Natural killer cell (primary cell): ENCODE measurements at regions not wholly inside any gene's neighbourhood (a gene's known extent, or its start where the extent isn't known, plus 50 kb on each side); places are given as distances from the start of the nearest gene placed in this dataset.

Source experiments
- ATAC-seq, 3 donors: fragments of 150-1000 bp in 2 of 3; fragments of 200-7000 bp in 1 of 3; cut with Tn5 transposase; 1 replicate in 1 of 3; 2 replicates in 2 of 3; pipeline ENCODE4 v1.10.0; 2021; ENCODE audit warnings: mild to moderate bottlenecking in 2 of 3, moderate library complexity in 2 of 3
- DNase-seq, 2 donors: peaks; one replicate each; pipeline versions ENCODE4 v3.0.0 to v3.0.0-alpha.2; 2013 to 2021; ENCODE audit warnings: mixed read lengths in 1 of 2
- H3K27ac ChIP-seq: one replicate; pipeline ENCODE4 v1.5.1; 2013; ENCODE audit warnings: mild to moderate bottlenecking, low read length
- H3K27me3 ChIP-seq: one replicate; pipeline ENCODE4 v1.6.1; 2013; ENCODE audit warnings: low read length; ENCODE audit not compliant: control insufficient read depth, insufficient read depth
- H3K36me3 ChIP-seq: one replicate; pipeline ENCODE4 v1.6.1; 2013; ENCODE audit warnings: low read length; ENCODE audit not compliant: control insufficient read depth, insufficient read depth
- H3K4me1 ChIP-seq: one replicate; pipeline ENCODE4 v1.6.1; 2013; ENCODE audit warnings: low read length; ENCODE audit not compliant: control insufficient read depth, insufficient read depth
- H3K4me3 ChIP-seq: one replicate; pipeline ENCODE4 v1.5.1; 2013; ENCODE audit warnings: low read length
- H3K9me3 ChIP-seq: one replicate; pipeline ENCODE4 v1.6.1; 2013; ENCODE audit warnings: low read length; ENCODE audit not compliant: control insufficient read depth, insufficient read depth
- H3K27ac Mint-ChIP-seq, 2 donors: one replicate each; pipeline ENCODE4 v1.8.0; 2022; ENCODE audit warnings: mild to moderate bottlenecking in 2 of 2, mixed read lengths in 2 of 2, moderate library complexity in 1 of 2
- H3K27me3 Mint-ChIP-seq, 2 donors: one replicate each; pipeline ENCODE4 v1.8.0; 2022; ENCODE audit warnings: low read depth in 2 of 2, mixed read lengths in 2 of 2
- H3K36me3 Mint-ChIP-seq: one replicate; pipeline ENCODE4 v1.8.0; 2022; ENCODE audit warnings: mixed read lengths
- H3K4me1 Mint-ChIP-seq, 2 donors: one replicate each; pipeline ENCODE4 v1.8.0; 2022; ENCODE audit warnings: mixed read lengths in 2 of 2
- H3K4me3 Mint-ChIP-seq: one replicate; pipeline ENCODE4 v1.8.0; 2022; ENCODE audit warnings: mild to moderate bottlenecking, moderate library complexity, mixed read lengths
- H3K9me3 Mint-ChIP-seq, 2 donors: one replicate each; pipeline ENCODE4 v1.8.0; 2022; ENCODE audit warnings: mixed read lengths in 2 of 2
- CTCF ChIP-seq: fragments of 200-600 bp; IDR thresholded peaks from one replicate; pipeline ENCODE4 v1.8.0; 2022; ENCODE audit warnings: antibody characterized with exemption
- WGBS: methylation state at CpG from one replicate; pipeline ENCODE4 v1.1.7; 2013; ENCODE audit warnings: missing lambda C conversion rate; ENCODE audit not compliant: insufficient coverage; 5-methylcytosine and 5-hydroxymethylcytosine counted together
- intact Hi-C: fragments of 100-400 bp; cut with micrococcal nuclease; formaldehyde crosslinking; loops from one replicate; pipeline ENCODE4 v1.14.2; 2022

DNA sequence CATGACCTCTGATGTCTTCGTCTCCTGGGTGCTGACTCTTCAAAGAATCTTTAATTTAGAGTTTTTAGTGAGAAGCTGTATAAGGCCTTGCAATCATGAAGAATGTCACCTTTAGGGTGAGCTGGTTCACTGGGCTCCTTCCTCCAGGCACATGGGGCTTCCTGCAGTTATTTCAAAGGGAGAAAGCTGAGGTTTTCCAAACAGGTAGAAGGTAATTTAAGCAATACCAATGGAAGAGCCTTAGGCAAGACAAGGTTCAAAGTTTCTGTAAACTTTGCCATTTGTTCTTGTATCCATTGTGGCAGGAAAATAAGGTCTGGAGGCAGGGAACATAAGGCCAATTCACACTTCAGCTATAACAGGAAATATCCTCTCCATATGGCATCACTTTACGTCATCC lies 88.0 kb upstream of the EIF5 start:
- Histone ChIP-seq H3K36me3 (no peaks in the 10 kb centered on the region), H3K27ac (no peak overlapping the region), H3K4me1 (no peaks in the 10 kb centered on the region), H3K9me3 (no peaks in the 10 kb centered on the region), H3K27me3 (no peaks in the 10 kb centered on the region), H3K4me3 (no peak overlapping the region)
- ATAC-seq (no peak), DNase-seq (no peak)
- intact Hi-C loops: no loop called here
- Mint-ChIP-seq H3K4me1 (no peaks in the 10 kb centered on the region), H3K27me3 (peaks cover 12 to 26% of the 10 kb centered on the region in 2 donors), H3K9me3 (no peaks in the 10 kb centered on the region), H3K27ac (no peak overlapping the region), H3K4me3 (no peak overlapping the region), H3K36me3 (no peaks in the 10 kb centered on the region)
- no peak for TF ChIP-seq CTCF
- 83% methylated on average over 1 of the region's 2 CpGs for WGBS

DNA sequence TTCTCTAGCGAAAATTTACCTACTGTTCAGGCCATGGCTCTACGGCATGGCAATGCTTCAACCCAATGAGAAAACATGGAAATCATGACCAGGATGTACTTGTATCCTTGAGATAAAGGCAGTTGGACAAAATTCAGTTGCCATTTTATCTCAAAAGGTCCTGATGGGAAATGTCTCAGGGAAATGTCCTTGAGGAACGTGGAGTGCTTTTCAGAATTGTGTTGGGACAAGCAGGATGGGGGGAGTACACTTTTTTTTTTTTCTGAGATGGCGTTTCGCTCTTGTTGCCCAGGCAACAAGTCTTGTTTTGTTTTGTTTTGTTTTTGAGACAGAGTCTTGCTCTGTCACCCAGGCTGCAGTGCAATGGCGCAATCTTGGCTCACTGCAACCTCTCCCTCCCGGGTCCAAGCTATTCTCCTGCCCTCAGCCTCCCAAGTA lies 86.8 kb upstream of the EIF5 start:
- H3K4me1 Mint-ChIP-seq: no peaks in the 10 kb centered on the region
- no peak overlapping the region for H3K27ac Mint-ChIP-seq
- no peak overlapping the region for H3K4me3 Mint-ChIP-seq
- H3K4me1 ChIP-seq: no peaks in the 10 kb centered on the region
- no peak for TF ChIP-seq CTCF
- H3K27ac ChIP-seq: no peak overlapping the region
- DNase-seq: no peak
- H3K27me3 ChIP-seq: peaks cover 2% of the 10 kb centered on the region
- H3K27me3 Mint-ChIP-seq: peaks cover 8 to 19% of the 10 kb centered on the region in 2 donors
- no peaks in the 10 kb centered on the region for H3K36me3 Mint-ChIP-seq
- no peak for ATAC-seq
- H3K9me3 Mint-ChIP-seq: no peaks in the 10 kb centered on the region
- H3K9me3 ChIP-seq: no peaks in the 10 kb centered on the region
- intact Hi-C loops: no loop called here
- 75% methylated on average over 5 of the region's 7 CpGs for WGBS
- H3K36me3 ChIP-seq: no peaks in the 10 kb centered on the region
- no peak overlapping the region for H3K4me3 ChIP-seq

DNA sequence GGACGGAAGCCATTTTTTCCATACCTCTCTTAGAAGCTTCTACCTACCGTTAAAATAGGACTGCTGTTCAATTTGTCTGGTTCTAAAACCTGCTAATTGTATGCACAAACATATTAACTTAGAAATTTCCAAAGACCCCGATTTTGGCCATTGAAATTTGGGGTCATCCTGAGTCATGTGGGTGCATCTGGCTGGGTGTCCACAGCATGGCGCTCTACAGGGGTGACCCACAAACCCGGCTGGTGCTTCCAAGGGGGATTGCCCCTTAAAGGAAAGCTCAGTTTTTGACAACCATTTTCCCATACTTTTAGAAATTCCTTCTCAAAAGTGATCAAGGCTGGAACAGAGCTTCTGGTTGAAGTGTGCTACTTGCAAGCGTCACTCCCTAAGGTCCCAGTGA lies 83.9 kb upstream of the EIF5 start:
- Mint-ChIP-seq H3K4me3 (no peak overlapping the region), H3K4me1 (no peaks in the 10 kb centered on the region), H3K36me3 (no peaks in the 10 kb centered on the region), H3K27ac (no peak overlapping the region), H3K9me3 (no peaks in the 10 kb centered on the region), H3K27me3 (peaks cover 3 to 15% of the 10 kb centered on the region in 2 donors)
- Histone ChIP-seq H3K4me3 (no peak overlapping the region), H3K9me3 (no peaks in the 10 kb centered on the region), H3K4me1 (no peaks in the 10 kb centered on the region), H3K27me3 (peaks cover 2% of the 10 kb centered on the region), H3K27ac (no peak overlapping the region), H3K36me3 (no peaks in the 10 kb centered on the region)
- DNase-seq (no peak), ATAC-seq (no peak)
- intact Hi-C loops: no loop called here
- no peak for TF ChIP-seq CTCF
- WGBS: 86% methylated on average over 6 of the region's 6 CpGs

GRCh38 chr14:103250874-103251273 lies 83.2 kb upstream of the EIF5 start:
- no peak for TF ChIP-seq CTCF
- H3K9me3 ChIP-seq: no peaks in the 10 kb centered on the region
- no peak overlapping the region for H3K4me3 Mint-ChIP-seq
- ATAC-seq (no peak), DNase-seq (no peak)
- WGBS: 50% methylated on average over 1 of the region's 3 CpGs
- no peak overlapping the region for H3K27ac Mint-ChIP-seq
- peaks cover 2% of the 10 kb centered on the region for H3K27me3 ChIP-seq
- H3K36me3 ChIP-seq: no peaks in the 10 kb centered on the region
- H3K4me3 ChIP-seq: no peak overlapping the region
- no peaks in the 10 kb centered on the region for H3K9me3 Mint-ChIP-seq
- no peaks in the 10 kb centered on the region for H3K4me1 ChIP-seq
- intact Hi-C loops: no loop called here
- H3K27ac ChIP-seq: no peak overlapping the region
- H3K4me1 Mint-ChIP-seq: no peaks in the 10 kb centered on the region
- no peaks in the 10 kb centered on the region for H3K36me3 Mint-ChIP-seq
- peaks cover 6 to 12% of the 10 kb centered on the region in 2 donors for H3K27me3 Mint-ChIP-seq
